H9 (cell line): ENCODE measurements at regions not wholly inside any gene's neighbourhood (a gene's known extent, or its start where the extent isn't known, plus 50 kb on each side); places are given as distances from the start of the nearest gene placed in this dataset.

Experiments
- DNase-seq: peaks from one replicate; pipeline ENCODE4 v3.0.0-alpha.2; 2017
- H2AFZ ChIP-seq: one replicate; pipeline ENCODE4 v1.6.1; 2013; ENCODE audit warnings: mild to moderate bottlenecking, low read length, control low read depth, moderate library complexity
- H2AK5ac ChIP-seq: 2 replicates; pipeline ENCODE4 v1.6.1; 2013; ENCODE audit warnings: low read length, control low read depth, mixed read lengths; ENCODE audit not compliant: insufficient read length
- H2BK120ac ChIP-seq: one replicate; pipeline ENCODE4 v1.6.1; 2013; ENCODE audit warnings: low read depth, mild to moderate bottlenecking, low read length, control low read depth, inconsistent platforms; ENCODE audit not compliant: poor library complexity, severe bottlenecking
- H2BK12ac ChIP-seq: 2 replicates; pipeline ENCODE4 v1.6.1; 2013; ENCODE audit warnings: low read length, control low read depth, mixed read lengths, low read depth; ENCODE audit not compliant: insufficient read length
- H2BK15ac ChIP-seq: 2 replicates; pipeline ENCODE4 v1.6.1; 2013; ENCODE audit warnings: low read depth, low read length, control low read depth
- H2BK20ac ChIP-seq: one replicate; pipeline ENCODE4 v1.6.1; 2013; ENCODE audit warnings: low read depth, mild to moderate bottlenecking, low read length, control low read depth, inconsistent platforms; ENCODE audit not compliant: poor library complexity, severe bottlenecking
- H2BK5ac ChIP-seq: 2 replicates; pipeline ENCODE4 v1.6.1; 2013; ENCODE audit warnings: low read length, control low read depth, mixed read lengths; ENCODE audit not compliant: insufficient read length
- H3K14ac ChIP-seq: 2 replicates; pipeline ENCODE4 v1.6.1; 2013; ENCODE audit warnings: low read length, control low read depth; ENCODE audit not compliant: insufficient read depth
- H3K18ac ChIP-seq: 2 replicates; pipeline ENCODE4 v1.6.1; 2013; ENCODE audit warnings: low read depth, mild to moderate bottlenecking, mixed read lengths, low read length, control low read depth; ENCODE audit not compliant: insufficient read length
- H3K23ac ChIP-seq: 2 replicates; pipeline ENCODE4 v1.6.1; 2013; ENCODE audit warnings: low read length, control low read depth, mixed read lengths, low read depth; ENCODE audit not compliant: insufficient read length
- H3K23me2 ChIP-seq: 2 replicates; pipeline ENCODE4 v1.6.1; 2013; ENCODE audit warnings: low read depth, mild to moderate bottlenecking, mixed read lengths, low read length, control low read depth; ENCODE audit not compliant: insufficient read length, poor library complexity, severe bottlenecking
- H3K27ac ChIP-seq: 2 replicates; pipeline ENCODE4 v1.5.1; 2013; ENCODE audit warnings: low read length, control low read depth, mixed read lengths, low read depth; ENCODE audit not compliant: insufficient read length
- H3K27me3 ChIP-seq: 2 replicates; pipeline ENCODE4 v1.6.1; 2013; ENCODE audit warnings: low read length, control low read depth, inconsistent platforms; ENCODE audit not compliant: insufficient read depth
- H3K4ac ChIP-seq: 2 replicates; pipeline ENCODE4 v1.6.1; 2013; ENCODE audit warnings: low read depth, mild to moderate bottlenecking, control low read depth, inconsistent platforms, low read length, moderate library complexity
- H3K4me1 ChIP-seq: 2 replicates; pipeline ENCODE4 v1.6.1; 2013; ENCODE audit warnings: low read length, control low read depth, inconsistent platforms; ENCODE audit not compliant: insufficient read depth
- H3K4me2 ChIP-seq: 2 replicates; pipeline ENCODE4 v1.6.1; 2013; ENCODE audit warnings: low read length, control low read depth, mixed read lengths; ENCODE audit not compliant: insufficient read length, insufficient read depth
- H3K56ac ChIP-seq: 2 replicates; pipeline ENCODE4 v1.6.1; 2013; ENCODE audit warnings: low read depth, mild to moderate bottlenecking, mixed read lengths, low read length, control low read depth; ENCODE audit not compliant: insufficient read length
- H3K79me1 ChIP-seq: 2 replicates; pipeline ENCODE4 v1.6.1; 2013; ENCODE audit warnings: low read depth, mild to moderate bottlenecking, moderate library complexity, low read length, control low read depth, inconsistent platforms; ENCODE audit not compliant: insufficient read depth, poor library complexity, severe bottlenecking
- H3K79me2 ChIP-seq: 2 replicates; pipeline ENCODE4 v1.6.1; 2013; ENCODE audit warnings: low read length, control low read depth, inconsistent platforms; ENCODE audit not compliant: insufficient read depth
- H3K9ac ChIP-seq: 2 replicates; pipeline ENCODE4 v1.6.1; 2013; ENCODE audit warnings: low read length, control low read depth, mixed read lengths; ENCODE audit not compliant: insufficient read length; ENCODE audit errors: extremely low read depth
- H3K9me3 ChIP-seq: one replicate; pipeline ENCODE4 v1.6.1; 2013; ENCODE audit warnings: low read depth, low read length, inconsistent platforms; ENCODE audit not compliant: control insufficient read depth
- H3T11ph ChIP-seq: one replicate; pipeline ENCODE4 v1.6.1; 2013; ENCODE audit warnings: mild to moderate bottlenecking, low read length, control low read depth, inconsistent platforms
- H4K20me1 ChIP-seq: one replicate; pipeline ENCODE4 v1.6.1; 2013; ENCODE audit not compliant: control insufficient read depth, insufficient read length, insufficient read depth
- H4K5ac ChIP-seq: 2 replicates; pipeline ENCODE4 v1.6.1; 2013; ENCODE audit warnings: low read depth, mild to moderate bottlenecking, mixed read lengths, low read length, control low read depth; ENCODE audit not compliant: insufficient read length
- H4K8ac ChIP-seq: replicated peaks from 2 replicates; pipeline ENCODE4 v1.6.1; 2013; ENCODE audit warnings: low read length, control low read depth, mixed read lengths, low read depth; ENCODE audit not compliant: insufficient read length
- H4K91ac ChIP-seq: 2 replicates; pipeline ENCODE4 v1.6.1; 2013; ENCODE audit warnings: low read depth, mild to moderate bottlenecking, moderate library complexity, mixed read lengths, low read length, control low read depth; ENCODE audit not compliant: insufficient read length
- H3K27ac Mint-ChIP-seq, 3 experiments: 2 replicates in 2 of 3; 3 replicates in 1 of 3; pipeline ENCODE4 v1.8.0; 2020 to 2021; ENCODE audit warnings: mixed read lengths in 3 of 3, mild to moderate bottlenecking in 1 of 3, moderate library complexity in 1 of 3
- H3K27me3 Mint-ChIP-seq: 2 replicates; pipeline ENCODE4 v1.8.0; 2021; ENCODE audit warnings: low read depth, mild to moderate bottlenecking, moderate library complexity, mixed read lengths
- H3K36me3 Mint-ChIP-seq, 3 experiments: 2 replicates in 2 of 3; 3 replicates in 1 of 3; pipeline ENCODE4 v1.8.0; 2020 to 2021; ENCODE audit warnings: low read depth in 3 of 3, mixed read lengths in 3 of 3; ENCODE audit not compliant: insufficient read depth in 1 of 3
- H3K4me1 Mint-ChIP-seq, 2 experiments: 2 replicates each; pipeline ENCODE4 v1.8.0; 2020; ENCODE audit warnings: mixed read lengths in 2 of 2
- H3K4me3 Mint-ChIP-seq, 2 experiments: 2 replicates in 1 of 2; 3 replicates in 1 of 2; pipeline ENCODE4 v1.8.0; 2020 to 2021; ENCODE audit warnings: mild to moderate bottlenecking in 2 of 2, mixed read lengths in 2 of 2, moderate library complexity in 1 of 2
- H3K9me3 Mint-ChIP-seq, 2 experiments: 2 replicates in 1 of 2; 3 replicates in 1 of 2; pipeline ENCODE4 v1.8.0; 2020; ENCODE audit warnings: mild to moderate bottlenecking in 2 of 2, mixed read lengths in 2 of 2, moderate library complexity in 1 of 2
- TF ChIP-seq, protein P1 (sequence below): fragments of 200-600 bp; sonication (generic); conservative IDR thresholded peaks from 3 replicates; pipeline ENCODE4 v1.8.0; 2021; ENCODE audit warnings: antibody characterized with exemption, mild to moderate bottlenecking

GRCh38 chr1:209218113-209218512, 365.4 kb upstream of the CAMK1G start:
- no peak overlapping the region for H4K8ac ChIP-seq
- no peaks in the 10 kb centered on the region for H3K23me2 ChIP-seq
- H3K9me3 ChIP-seq: no peaks in the 10 kb centered on the region
- no peaks in the 10 kb centered on the region for H3K9me3 Mint-ChIP-seq
- H3K4ac ChIP-seq: no peak overlapping the region
- no peak overlapping the region for H3K9ac ChIP-seq
- H3T11ph ChIP-seq: no peak overlapping the region
- H3K4me3 Mint-ChIP-seq: no peak overlapping the region
- H3K4me2 ChIP-seq: no peak overlapping the region
- no peak overlapping the region for H2BK120ac ChIP-seq
- no peak overlapping the region for H4K91ac ChIP-seq
- no peak overlapping the region for H2AFZ ChIP-seq
- H3K79me2 ChIP-seq: no peaks in the 10 kb centered on the region
- TF ChIP-seq, protein P1, sequence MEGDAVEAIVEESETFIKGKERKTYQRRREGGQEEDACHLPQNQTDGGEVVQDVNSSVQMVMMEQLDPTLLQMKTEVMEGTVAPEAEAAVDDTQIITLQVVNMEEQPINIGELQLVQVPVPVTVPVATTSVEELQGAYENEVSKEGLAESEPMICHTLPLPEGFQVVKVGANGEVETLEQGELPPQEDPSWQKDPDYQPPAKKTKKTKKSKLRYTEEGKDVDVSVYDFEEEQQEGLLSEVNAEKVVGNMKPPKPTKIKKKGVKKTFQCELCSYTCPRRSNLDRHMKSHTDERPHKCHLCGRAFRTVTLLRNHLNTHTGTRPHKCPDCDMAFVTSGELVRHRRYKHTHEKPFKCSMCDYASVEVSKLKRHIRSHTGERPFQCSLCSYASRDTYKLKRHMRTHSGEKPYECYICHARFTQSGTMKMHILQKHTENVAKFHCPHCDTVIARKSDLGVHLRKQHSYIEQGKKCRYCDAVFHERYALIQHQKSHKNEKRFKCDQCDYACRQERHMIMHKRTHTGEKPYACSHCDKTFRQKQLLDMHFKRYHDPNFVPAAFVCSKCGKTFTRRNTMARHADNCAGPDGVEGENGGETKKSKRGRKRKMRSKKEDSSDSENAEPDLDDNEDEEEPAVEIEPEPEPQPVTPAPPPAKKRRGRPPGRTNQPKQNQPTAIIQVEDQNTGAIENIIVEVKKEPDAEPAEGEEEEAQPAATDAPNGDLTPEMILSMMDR: no peak
- no peaks in the 10 kb centered on the region for H4K20me1 ChIP-seq
- H2BK15ac ChIP-seq: no peak overlapping the region
- no peak overlapping the region for H3K27ac ChIP-seq
- no peak overlapping the region for H3K23ac ChIP-seq
- H2BK12ac ChIP-seq: no peak overlapping the region
- no peaks in the 10 kb centered on the region for H3K79me1 ChIP-seq
- H3K36me3 Mint-ChIP-seq: 0 out of 7 replicates have a peak, but pooled peaks cover 0 to 3% (median 0%) of the 10 kb centered on the region in 3 experiments
- no peak overlapping the region for H2BK5ac ChIP-seq
- H3K27ac Mint-ChIP-seq: no peak overlapping the region
- no peaks in the 10 kb centered on the region for H3K4me1 Mint-ChIP-seq
- H3K27me3 ChIP-seq: no peaks in the 10 kb centered on the region
- H3K56ac ChIP-seq: no peak overlapping the region
- no peak overlapping the region for H2BK20ac ChIP-seq
- no peak overlapping the region for H3K18ac ChIP-seq
- no peak overlapping the region for H3K14ac ChIP-seq
- no peak for DNase-seq
- no peak overlapping the region for H4K5ac ChIP-seq
- no peak overlapping the region for H2AK5ac ChIP-seq
- no peaks in the 10 kb centered on the region for H3K4me1 ChIP-seq
- no peaks in the 10 kb centered on the region for H3K27me3 Mint-ChIP-seq
